NCI-H1694 (cell line): ENCODE measurements at regions not wholly inside any gene's neighbourhood (a gene's known extent, or its start where the extent isn't known, plus 50 kb on each side); places are given as distances from the start of the nearest gene placed in this dataset.
"Not testable (repeated sequence)": the region's sequence is repeated elsewhere in the genome, so short reads cannot be mapped to it uniquely, and the experiment has no call there.

ENCODE experiments used
- DNase-seq: peaks from one replicate; lab custom pipeline; 2025; lab: John Stamatoyannopoulos, UW

DNA sequence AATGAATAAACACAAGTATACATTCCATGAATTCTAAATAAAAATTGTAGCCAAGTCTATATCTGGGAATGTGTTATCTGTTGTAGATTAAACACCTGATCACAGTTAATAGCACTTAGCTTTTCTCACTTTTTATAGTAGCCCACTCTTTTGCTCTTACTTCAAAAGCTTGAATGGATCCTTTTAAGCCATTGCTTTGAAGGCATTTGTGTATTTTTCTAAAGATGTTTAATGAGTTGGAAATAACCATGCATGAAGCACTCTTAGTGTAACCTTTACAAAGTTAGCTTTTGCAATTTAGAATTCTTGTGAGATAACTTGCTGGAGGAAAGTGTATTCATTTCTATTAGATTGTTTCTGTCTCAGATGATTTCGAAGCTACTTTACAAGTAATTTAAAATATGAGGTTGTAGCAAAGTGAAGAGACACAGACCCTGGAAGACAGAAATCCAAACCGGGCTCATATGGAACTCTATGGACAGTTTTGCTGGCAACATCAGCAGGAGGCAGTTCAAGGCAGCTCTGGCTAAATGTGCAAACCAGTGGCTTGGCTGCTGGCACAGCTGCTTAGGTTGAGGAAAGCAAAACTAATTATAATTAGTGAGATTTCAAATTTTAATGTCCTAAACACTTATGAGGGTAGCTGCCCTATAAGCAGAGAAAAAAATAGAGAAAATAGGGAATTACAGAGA is 469.8 kb upstream of the ZEB2 start:
- no peak for DNase-seq

DNA sequence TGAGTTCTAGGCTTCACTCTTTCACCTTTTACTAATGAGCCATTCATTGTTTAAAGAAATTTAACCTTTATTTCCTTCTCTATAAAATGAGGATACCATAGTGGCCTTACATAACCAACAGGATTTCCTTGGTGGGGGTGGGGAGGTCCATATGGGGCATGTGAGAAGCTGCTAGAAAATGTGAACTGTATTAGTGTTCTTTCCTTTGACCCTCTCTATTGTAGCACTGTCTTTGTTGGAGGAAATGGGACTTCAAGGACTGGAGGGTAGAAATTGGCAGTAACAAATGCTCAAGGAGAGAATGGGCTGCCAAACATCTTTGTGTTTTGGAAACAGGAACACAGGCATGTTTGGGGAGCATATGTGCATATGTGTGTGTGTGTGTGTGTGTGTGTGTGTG is 468.7 kb upstream of the ZEB2 start:
- no peak for DNase-seq

DNA sequence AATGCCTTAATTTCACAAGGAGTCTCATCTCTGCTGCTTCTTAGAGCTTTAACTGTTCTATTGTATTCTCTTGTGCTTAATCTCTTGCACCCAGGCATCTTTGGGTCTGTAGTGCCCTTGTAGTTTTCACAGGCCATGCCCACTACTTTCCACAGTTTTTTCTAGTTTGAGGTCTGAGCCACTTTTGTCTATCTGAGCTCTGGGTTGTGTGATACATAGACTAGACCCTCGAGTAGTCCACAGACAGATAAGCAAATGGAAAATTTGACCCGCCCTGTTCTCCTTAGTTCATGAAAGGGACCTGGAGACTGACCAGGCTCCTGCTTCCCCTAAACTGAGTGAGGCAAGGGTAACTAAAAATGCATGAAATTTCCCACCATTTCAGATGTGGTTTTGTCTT is 466.8 kb upstream of the ZEB2 start:
- no peak for DNase-seq

DNA sequence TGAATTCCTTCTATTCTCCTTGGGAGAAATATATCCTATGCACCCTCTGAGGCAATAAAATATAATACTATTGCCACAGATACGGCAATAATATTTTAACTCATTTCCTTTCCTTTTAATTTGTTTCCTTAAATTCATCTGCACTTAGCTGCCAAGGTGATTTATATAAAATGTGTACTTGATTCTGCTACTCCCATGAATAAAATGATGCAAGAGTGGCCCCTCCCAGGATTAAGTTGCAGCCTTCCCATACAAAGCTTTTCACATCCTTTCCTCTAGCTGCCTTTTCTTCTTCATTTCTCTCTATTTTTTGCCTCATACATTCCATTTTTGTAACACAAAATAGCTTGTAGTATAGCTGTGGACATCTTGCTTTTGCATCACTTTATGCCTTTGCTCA is 464.1 kb upstream of the ZEB2 start:
- DNase-seq: no peak

DNA sequence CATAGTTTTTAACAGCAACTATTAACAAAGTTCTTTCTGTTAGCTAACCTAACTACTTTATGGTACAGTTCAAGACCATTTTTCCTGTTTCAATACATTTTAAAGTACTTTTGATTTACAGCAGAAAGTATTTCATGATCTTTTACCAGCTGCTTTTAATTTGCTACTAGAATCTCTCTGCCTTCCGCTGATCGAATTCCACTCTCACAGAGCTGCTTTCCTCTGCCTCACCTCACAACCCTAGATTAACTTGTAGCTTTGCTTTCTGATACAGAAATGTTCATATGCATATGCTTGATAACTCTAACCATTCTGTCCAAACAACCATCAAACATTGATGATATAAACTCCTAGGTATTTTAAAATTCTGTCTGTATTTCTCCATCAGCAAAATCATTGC is 463.2 kb upstream of the ZEB2 start:
- DNase-seq: no peak

DNA sequence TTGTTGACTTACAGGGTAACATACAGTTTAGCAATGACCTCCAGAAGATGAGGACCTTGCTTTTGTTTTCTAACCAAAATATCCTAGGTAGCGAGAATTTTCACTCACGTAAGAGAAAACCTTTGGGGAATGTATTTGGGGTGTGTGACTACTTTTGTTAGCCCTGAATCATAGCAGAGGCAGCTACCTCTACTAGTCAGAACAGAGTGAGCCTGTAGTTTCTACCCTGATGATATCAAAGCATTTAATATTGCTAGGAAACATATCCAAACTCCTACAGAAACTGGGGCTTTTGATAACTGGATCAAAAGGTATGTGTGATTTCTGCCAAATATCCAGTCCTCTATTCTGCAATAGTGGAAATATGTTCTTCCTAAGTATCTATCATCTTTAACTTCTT is 462.6 kb upstream of the ZEB2 start:
- DNase-seq: no peak

DNA sequence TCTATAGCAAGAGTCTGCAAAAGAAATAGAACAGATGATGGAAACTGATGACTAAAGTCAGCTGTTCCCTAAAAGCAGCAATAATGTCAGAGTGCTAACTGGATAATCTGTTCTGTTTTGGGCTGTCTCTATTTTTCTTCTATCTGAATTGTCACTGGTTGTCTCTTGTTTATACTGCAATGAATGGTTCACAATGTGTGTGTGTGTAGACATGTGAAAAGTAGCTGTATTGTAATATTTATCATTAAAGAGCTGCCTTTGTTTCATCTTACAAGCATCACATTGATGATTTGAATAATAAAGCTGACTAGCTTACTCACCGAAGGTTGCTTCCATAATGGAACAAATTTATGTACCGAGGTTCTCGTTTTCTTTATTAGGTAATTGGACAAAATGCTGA is 456.0 kb upstream of the ZEB2 start:
- no peak for DNase-seq

DNA sequence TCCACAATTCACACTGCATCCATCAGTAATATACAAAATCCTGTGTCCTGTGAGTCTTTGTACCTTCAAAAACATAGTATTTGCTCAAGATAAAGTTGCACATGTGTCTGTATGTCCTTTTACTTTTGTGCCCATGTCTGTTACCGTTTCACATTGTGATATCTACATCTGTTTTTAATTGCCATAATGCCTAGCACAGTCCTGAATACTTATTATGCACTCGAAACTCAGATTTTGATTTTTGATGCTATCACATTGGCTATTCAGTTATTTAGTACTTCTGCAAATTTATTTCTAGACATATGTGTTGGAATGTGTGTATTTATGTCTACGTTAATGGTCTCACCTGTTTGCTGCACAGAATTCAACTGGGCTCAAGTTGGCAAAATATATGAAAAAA is 452.8 kb upstream of the ZEB2 start:
- no peak for DNase-seq

DNA sequence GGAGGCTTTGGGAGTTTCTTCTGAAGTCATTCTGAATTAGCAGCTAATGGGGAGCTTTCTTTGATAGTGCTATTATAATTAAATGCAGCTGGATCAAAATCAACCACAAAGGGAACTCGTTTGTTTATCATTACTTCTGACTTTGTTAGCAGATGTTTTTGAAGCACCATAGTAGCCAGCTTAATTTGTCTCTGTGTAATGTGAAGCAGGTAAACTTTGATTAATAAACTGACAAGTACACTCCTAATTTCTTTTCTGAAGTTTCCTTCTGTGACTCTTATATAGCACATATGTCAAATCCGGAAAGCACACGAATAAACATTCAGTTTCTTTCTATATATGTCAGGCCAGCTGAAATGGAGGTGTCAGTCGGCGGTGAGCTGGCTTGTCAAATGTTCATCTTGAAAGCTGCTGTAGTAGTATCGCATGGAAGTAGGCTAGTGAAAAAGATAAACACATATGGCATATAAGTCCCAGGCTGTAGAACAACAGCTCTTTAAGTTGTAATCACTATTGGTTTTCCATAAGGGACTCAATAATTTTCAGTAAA is 451.9 kb upstream of the ZEB2 start:
- DNase-seq: no peak

DNA sequence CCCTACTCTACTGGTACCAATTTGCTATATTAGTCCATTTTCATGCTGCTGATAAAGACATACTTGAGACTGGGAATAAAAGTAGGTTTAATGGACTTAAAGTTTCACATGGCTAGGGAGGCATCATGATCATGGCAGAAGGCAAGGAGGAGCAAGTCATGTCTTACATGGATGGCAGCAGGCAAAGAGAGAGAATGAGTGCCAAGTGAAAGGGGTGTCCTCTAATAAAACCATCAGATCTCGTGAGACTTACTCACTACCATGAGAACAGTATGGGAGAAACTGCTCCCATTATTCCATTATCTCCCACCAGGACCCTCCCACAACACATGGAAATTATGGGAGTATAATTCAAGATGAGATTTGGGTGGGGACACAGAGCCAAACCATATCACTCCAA is 450.5 kb upstream of the ZEB2 start:
- DNase-seq: not testable (repeated sequence)

DNA sequence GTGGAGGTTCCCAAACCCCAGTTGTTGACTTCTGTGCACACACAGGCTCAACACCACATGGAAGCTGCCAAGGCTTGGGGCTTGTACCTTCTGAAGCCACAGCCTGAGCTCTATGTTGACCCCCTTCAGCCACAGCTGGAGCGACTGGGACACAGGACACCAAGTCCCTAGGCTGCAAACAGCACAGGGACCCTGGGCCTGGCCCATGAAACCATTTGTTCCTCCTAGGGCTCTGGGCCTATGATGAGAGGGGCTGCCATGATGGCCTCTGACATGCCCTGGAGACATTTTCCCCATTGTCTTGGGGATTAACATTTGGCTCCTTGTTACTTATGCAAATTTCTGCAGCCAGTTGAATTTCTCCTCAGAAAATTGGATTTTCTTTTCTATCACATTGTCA is 449.6 kb upstream of the ZEB2 start:
- not testable (repeated sequence) for DNase-seq

DNA sequence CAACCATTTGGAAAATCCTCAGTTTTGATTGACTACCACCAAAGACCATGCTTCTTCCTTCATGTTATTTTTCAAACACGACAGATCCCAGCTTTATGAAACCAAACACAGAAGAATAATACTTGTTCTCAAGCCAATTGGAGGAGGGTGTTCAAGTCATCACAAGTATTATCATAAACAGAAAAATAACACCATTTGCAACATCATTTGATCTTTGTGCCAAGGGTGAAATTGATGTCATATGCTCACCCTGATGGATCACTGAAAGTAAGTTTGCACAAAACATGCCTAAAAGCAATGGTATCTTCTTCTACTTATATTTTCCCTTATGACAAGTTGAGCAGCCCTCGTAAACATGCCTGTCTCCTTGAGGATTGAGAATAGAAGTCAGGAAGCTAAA is 448.0 kb upstream of the ZEB2 start:
- DNase-seq: no peak

DNA sequence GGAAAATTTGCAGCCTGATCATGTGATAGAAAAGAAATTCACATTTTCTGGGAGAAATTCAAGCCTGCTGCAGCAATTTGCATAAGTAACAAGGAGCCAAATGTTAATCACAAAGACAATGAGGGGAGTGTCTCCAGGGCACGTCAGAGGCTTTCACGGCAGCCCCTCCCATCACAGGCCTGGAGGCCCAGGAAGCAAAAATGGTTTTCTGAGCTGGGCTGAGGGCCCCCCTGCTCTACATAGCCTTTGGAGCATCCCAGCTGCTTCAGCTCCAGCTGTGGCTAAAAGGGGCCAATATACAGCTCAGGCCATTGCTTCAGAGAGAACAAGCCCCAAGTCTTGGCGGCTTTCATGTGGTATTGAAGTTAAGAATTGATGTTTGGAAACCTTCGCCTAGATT is 445.3 kb upstream of the ZEB2 start:
- DNase-seq: no peak

DNA sequence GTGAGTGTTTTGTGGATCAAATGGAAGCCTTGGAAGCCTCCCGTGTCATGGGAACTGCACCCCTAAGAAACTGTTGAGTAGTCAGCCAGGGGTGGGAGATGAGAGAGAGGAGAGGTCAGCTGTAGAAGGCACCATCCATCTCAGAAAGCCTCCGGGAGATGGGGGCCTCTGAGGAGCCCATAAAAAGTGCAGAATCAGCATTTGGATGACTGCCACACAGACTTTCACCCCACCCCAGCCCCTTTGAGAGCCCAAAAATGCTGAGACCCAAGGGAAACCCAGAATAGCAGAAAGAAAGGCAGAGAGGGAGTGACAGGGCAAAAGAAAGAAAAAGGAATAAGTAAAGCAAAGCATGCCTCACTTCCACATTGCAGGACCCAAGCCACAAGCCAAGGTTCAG is 443.1 kb upstream of the ZEB2 start:
- no peak for DNase-seq

DNA sequence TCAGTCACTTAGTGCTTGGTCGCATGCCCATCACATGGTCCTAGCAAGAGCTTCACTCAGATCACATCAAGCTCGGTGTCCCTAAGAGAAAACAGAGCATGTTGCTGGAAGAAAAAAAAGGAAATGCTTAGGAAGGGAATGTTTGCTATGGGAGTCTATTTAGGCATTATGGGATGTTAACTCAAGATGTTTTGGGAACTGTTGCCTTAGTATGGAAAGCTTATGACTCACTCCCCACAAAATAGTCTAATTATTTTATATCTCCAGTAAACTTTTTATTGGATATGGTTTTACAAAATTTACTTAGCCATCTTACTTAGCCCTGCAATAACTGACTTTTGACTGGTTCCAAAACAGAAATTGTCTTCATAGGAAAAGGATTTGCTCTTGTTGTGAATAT is 439.5 kb upstream of the ZEB2 start:
- DNase-seq: no peak

DNA sequence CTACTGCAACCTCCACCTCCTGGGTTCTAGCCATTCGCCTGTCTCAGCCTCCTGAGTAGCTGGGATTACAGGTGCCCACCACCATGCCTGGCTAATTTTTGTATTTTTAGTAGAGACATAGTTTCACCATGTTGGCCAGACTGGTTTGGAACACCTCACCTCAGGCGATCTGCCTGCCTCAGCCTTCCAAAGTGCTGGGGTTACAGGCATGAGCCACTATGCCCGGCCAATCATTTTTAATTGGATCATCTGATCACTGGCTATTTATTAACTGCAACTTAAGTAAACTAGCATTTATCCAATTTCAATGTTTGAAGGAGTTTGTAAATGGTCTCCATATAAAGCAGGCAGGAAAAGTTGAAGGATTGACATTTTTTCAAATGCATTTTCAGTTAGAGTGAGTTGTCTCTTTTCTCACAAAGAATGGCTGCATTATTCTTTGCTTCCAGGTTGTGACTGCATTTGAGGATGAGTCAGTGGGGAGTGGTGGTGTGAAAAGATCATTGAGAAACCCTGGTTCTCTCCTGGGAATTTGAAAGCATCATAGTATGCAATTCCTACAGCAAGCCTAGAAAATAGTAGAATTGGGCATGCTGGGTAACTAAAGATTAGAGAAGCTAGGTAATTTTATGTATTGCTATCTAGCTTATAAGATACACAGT is 431.1 kb upstream of the ZEB2 start:
- DNase-seq: no peak

DNA sequence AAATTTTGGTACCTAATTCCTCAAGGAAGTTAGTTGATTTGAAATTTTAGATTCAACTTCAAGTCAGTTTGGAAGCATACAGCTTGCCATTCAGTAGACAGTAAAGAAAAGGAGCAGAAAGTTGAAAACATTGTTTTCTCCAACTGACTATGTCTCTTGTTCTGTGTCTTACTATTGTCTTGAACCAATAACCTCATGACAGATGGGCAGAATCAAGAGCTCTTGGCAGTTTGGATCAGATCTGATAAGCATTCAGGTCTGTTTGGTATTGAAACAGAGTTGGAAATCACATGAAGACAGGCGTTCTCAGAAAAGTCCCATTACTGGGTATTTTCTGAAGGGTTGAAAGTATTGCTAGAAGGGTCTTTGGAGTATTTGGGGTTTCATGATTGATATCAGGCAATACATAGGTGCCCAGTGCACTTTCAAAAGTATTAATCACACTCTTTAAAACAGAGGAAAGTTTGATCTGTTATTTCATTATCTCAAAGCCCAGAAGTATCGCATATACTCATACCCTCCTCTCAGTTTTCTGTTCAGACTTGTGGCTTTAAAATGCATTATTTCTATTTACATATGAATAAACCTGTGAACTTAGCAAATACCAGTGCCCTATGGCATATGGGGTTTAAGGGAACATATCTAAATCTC is 428.4 kb upstream of the ZEB2 start:
- no peak for DNase-seq

DNA sequence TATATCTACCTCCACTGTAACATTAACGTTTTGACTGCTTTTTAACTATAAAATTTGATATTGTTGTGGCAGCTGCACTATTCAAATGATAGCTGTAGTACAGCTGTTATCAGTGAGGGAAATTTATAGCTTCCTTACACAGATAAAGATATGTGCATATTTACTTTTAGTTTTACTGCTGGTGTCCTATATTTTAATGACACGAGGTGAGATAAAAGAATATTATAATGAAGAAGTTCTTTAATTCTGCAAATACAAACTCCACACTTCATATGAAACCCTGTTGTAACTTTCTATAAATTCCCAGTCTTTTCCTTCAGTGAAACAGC is 427.8 kb upstream of the ZEB2 start:
- no peak for DNase-seq

DNA sequence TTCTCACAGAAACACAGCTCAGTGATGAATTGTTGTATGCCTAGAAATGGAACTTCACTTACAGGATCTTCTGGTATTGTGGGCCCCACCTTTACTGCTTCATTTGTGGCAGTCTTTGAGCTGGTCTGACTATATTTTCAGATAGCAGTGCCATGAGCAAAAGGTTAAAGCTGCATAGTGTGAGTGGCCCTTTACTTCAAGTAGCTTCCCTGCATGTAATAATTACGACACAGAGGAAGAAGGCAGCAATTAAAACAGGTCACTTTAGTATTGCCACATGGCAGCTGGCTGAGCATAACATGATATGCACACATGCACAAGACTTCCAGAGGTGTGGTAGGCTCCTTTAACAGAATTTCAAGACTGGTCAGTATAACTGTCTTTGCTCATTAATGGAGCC is 426.3 kb upstream of the ZEB2 start:
- DNase-seq: no peak

DNA sequence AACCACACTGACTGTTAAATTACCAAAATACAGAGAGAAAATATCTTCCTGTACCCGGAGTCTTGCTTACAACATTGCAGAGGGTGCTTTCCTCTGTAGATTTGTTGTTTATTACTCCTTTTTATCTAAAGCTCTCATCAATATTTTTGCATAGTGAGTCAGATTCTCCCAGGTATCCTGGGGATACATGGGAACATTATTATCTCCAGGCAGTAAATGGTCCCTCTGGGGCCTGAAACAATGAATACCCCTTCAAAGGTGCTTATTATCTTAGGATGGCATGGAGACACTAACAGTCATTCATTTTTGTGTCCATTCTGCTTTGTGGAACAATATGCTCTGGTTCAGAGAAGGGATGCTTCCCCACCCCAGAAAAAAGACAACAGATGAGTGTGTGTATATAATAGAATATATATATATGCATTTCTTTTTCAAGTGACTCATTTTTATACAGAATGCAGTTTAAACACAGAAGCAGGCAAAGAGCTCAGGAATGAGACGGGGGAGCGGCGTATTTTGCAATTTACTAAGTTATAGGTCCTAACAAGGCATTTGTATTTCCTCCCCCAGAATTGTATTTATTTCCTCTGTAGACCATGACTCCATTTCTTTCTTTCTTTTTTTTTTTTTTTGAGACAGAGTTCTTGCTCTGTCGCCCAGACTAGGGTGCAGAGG is 424.8 kb upstream of the ZEB2 start:
- no peak for DNase-seq

DNA sequence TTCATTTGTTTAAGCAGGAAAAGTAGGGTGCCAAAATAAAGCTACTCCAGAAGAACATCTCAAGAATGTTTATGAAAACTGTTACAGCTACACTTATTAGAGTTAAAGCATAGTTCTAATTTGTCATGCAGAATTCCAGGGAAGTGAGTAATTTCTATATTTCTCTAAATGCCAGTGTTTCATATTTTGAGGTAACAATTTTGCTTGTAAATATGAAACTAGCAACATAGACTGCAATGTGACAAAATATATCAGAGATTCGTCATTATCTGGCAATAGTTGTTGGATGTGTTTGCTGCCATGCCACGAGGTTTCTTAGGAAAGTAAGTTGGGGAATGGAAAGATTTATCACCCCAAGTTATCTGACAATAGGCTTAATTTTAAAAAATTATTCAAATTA is 424.1 kb upstream of the ZEB2 start:
- no peak for DNase-seq

DNA sequence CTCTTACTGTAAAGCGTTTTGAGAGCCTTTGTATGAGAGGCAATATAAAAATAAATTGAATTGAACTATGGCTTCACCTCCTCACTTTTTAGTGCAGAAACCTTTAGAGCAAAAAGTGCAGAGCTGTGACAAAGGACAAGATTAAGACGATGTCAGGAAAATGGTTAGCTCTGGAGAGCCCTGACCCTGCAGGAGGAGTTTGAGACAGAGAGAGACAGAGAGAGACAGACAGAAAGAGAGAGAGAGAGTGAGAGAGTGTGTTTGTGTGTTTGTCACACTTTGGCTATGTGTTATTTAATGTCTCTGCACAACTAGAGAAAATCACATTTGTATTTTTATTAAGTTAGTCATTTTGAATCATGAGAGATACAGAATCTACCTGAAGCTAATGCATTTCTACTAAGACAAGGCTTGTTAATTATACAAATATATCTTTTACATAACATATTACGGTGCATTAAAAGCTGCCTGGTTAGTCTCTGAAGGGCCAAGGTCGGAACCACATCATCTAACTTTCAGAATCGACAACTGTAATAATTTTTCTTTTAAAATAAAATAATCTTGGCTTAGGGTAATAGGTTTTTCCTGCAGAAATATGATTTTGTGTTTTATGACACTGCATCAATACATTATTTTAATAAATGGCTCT is 423.5 kb upstream of the ZEB2 start:
- DNase-seq: no peak
